H9 (cell line): ENCODE measurements at regions not wholly inside any gene's neighbourhood (a gene's known extent, or its start where the extent isn't known, plus 50 kb on each side); places are given as distances from the start of the nearest gene placed in this dataset.

ENCODE experiments used
- DNase-seq: peaks from one replicate; pipeline ENCODE4 v3.0.0-alpha.2; 2017
- H2AFZ ChIP-seq: one replicate; pipeline ENCODE4 v1.6.1; 2013; ENCODE audit warnings: mild to moderate bottlenecking, low read length, control low read depth, moderate library complexity
- H2AK5ac ChIP-seq: 2 replicates; pipeline ENCODE4 v1.6.1; 2013; ENCODE audit warnings: low read length, control low read depth, mixed read lengths; ENCODE audit not compliant: insufficient read length
- H2BK120ac ChIP-seq: one replicate; pipeline ENCODE4 v1.6.1; 2013; ENCODE audit warnings: low read depth, mild to moderate bottlenecking, low read length, control low read depth, inconsistent platforms; ENCODE audit not compliant: poor library complexity, severe bottlenecking
- H2BK12ac ChIP-seq: 2 replicates; pipeline ENCODE4 v1.6.1; 2013; ENCODE audit warnings: low read length, control low read depth, mixed read lengths, low read depth; ENCODE audit not compliant: insufficient read length
- H2BK15ac ChIP-seq: 2 replicates; pipeline ENCODE4 v1.6.1; 2013; ENCODE audit warnings: low read depth, low read length, control low read depth
- H2BK20ac ChIP-seq: one replicate; pipeline ENCODE4 v1.6.1; 2013; ENCODE audit warnings: low read depth, mild to moderate bottlenecking, low read length, control low read depth, inconsistent platforms; ENCODE audit not compliant: poor library complexity, severe bottlenecking
- H2BK5ac ChIP-seq: 2 replicates; pipeline ENCODE4 v1.6.1; 2013; ENCODE audit warnings: low read length, control low read depth, mixed read lengths; ENCODE audit not compliant: insufficient read length
- H3K14ac ChIP-seq: 2 replicates; pipeline ENCODE4 v1.6.1; 2013; ENCODE audit warnings: low read length, control low read depth; ENCODE audit not compliant: insufficient read depth
- H3K18ac ChIP-seq: 2 replicates; pipeline ENCODE4 v1.6.1; 2013; ENCODE audit warnings: low read depth, mild to moderate bottlenecking, mixed read lengths, low read length, control low read depth; ENCODE audit not compliant: insufficient read length
- H3K23ac ChIP-seq: 2 replicates; pipeline ENCODE4 v1.6.1; 2013; ENCODE audit warnings: low read length, control low read depth, mixed read lengths, low read depth; ENCODE audit not compliant: insufficient read length
- H3K23me2 ChIP-seq: 2 replicates; pipeline ENCODE4 v1.6.1; 2013; ENCODE audit warnings: low read depth, mild to moderate bottlenecking, mixed read lengths, low read length, control low read depth; ENCODE audit not compliant: insufficient read length, poor library complexity, severe bottlenecking
- H3K27ac ChIP-seq: 2 replicates; pipeline ENCODE4 v1.5.1; 2013; ENCODE audit warnings: low read length, control low read depth, mixed read lengths, low read depth; ENCODE audit not compliant: insufficient read length
- H3K27me3 ChIP-seq: 2 replicates; pipeline ENCODE4 v1.6.1; 2013; ENCODE audit warnings: low read length, control low read depth, inconsistent platforms; ENCODE audit not compliant: insufficient read depth
- H3K4ac ChIP-seq: 2 replicates; pipeline ENCODE4 v1.6.1; 2013; ENCODE audit warnings: low read depth, mild to moderate bottlenecking, control low read depth, inconsistent platforms, low read length, moderate library complexity
- H3K4me1 ChIP-seq: 2 replicates; pipeline ENCODE4 v1.6.1; 2013; ENCODE audit warnings: low read length, control low read depth, inconsistent platforms; ENCODE audit not compliant: insufficient read depth
- H3K4me2 ChIP-seq: 2 replicates; pipeline ENCODE4 v1.6.1; 2013; ENCODE audit warnings: low read length, control low read depth, mixed read lengths; ENCODE audit not compliant: insufficient read length, insufficient read depth
- H3K56ac ChIP-seq: 2 replicates; pipeline ENCODE4 v1.6.1; 2013; ENCODE audit warnings: low read depth, mild to moderate bottlenecking, mixed read lengths, low read length, control low read depth; ENCODE audit not compliant: insufficient read length
- H3K79me1 ChIP-seq: 2 replicates; pipeline ENCODE4 v1.6.1; 2013; ENCODE audit warnings: low read depth, mild to moderate bottlenecking, moderate library complexity, low read length, control low read depth, inconsistent platforms; ENCODE audit not compliant: insufficient read depth, poor library complexity, severe bottlenecking
- H3K79me2 ChIP-seq: 2 replicates; pipeline ENCODE4 v1.6.1; 2013; ENCODE audit warnings: low read length, control low read depth, inconsistent platforms; ENCODE audit not compliant: insufficient read depth
- H3K9ac ChIP-seq: 2 replicates; pipeline ENCODE4 v1.6.1; 2013; ENCODE audit warnings: low read length, control low read depth, mixed read lengths; ENCODE audit not compliant: insufficient read length; ENCODE audit errors: extremely low read depth
- H3K9me3 ChIP-seq: one replicate; pipeline ENCODE4 v1.6.1; 2013; ENCODE audit warnings: low read depth, low read length, inconsistent platforms; ENCODE audit not compliant: control insufficient read depth
- H3T11ph ChIP-seq: one replicate; pipeline ENCODE4 v1.6.1; 2013; ENCODE audit warnings: mild to moderate bottlenecking, low read length, control low read depth, inconsistent platforms
- H4K20me1 ChIP-seq: one replicate; pipeline ENCODE4 v1.6.1; 2013; ENCODE audit not compliant: control insufficient read depth, insufficient read length, insufficient read depth
- H4K5ac ChIP-seq: 2 replicates; pipeline ENCODE4 v1.6.1; 2013; ENCODE audit warnings: low read depth, mild to moderate bottlenecking, mixed read lengths, low read length, control low read depth; ENCODE audit not compliant: insufficient read length
- H4K8ac ChIP-seq: replicated peaks from 2 replicates; pipeline ENCODE4 v1.6.1; 2013; ENCODE audit warnings: low read length, control low read depth, mixed read lengths, low read depth; ENCODE audit not compliant: insufficient read length
- H4K91ac ChIP-seq: 2 replicates; pipeline ENCODE4 v1.6.1; 2013; ENCODE audit warnings: low read depth, mild to moderate bottlenecking, moderate library complexity, mixed read lengths, low read length, control low read depth; ENCODE audit not compliant: insufficient read length
- H3K27ac Mint-ChIP-seq, 3 experiments: 2 replicates in 2 of 3; 3 replicates in 1 of 3; pipeline ENCODE4 v1.8.0; 2020 to 2021; ENCODE audit warnings: mixed read lengths in 3 of 3, mild to moderate bottlenecking in 1 of 3, moderate library complexity in 1 of 3
- H3K27me3 Mint-ChIP-seq: 2 replicates; pipeline ENCODE4 v1.8.0; 2021; ENCODE audit warnings: low read depth, mild to moderate bottlenecking, moderate library complexity, mixed read lengths
- H3K36me3 Mint-ChIP-seq, 3 experiments: 2 replicates in 2 of 3; 3 replicates in 1 of 3; pipeline ENCODE4 v1.8.0; 2020 to 2021; ENCODE audit warnings: low read depth in 3 of 3, mixed read lengths in 3 of 3; ENCODE audit not compliant: insufficient read depth in 1 of 3
- H3K4me1 Mint-ChIP-seq, 2 experiments: 2 replicates each; pipeline ENCODE4 v1.8.0; 2020; ENCODE audit warnings: mixed read lengths in 2 of 2
- H3K4me3 Mint-ChIP-seq, 2 experiments: 2 replicates in 1 of 2; 3 replicates in 1 of 2; pipeline ENCODE4 v1.8.0; 2020 to 2021; ENCODE audit warnings: mild to moderate bottlenecking in 2 of 2, mixed read lengths in 2 of 2, moderate library complexity in 1 of 2
- H3K9me3 Mint-ChIP-seq, 2 experiments: 2 replicates in 1 of 2; 3 replicates in 1 of 2; pipeline ENCODE4 v1.8.0; 2020; ENCODE audit warnings: mild to moderate bottlenecking in 2 of 2, mixed read lengths in 2 of 2, moderate library complexity in 1 of 2
- CTCF ChIP-seq: fragments of 200-600 bp; sonication (generic); conservative IDR thresholded peaks from 3 replicates; pipeline ENCODE4 v1.8.0; 2021; ENCODE audit warnings: antibody characterized with exemption, mild to moderate bottlenecking
- whole genome bisulfite sequencing: extraction: QIAGEN DNeasy Blood & Tissue Kit; methylation state at CpG from one replicate; pipeline ENCODE4 v1.1.7; 2013; ENCODE audit warnings: missing lambda C conversion rate, low lambda C conversion rate, mixed read lengths; ENCODE audit not compliant: insufficient read length; ENCODE audit errors: extremely low coverage; 5-methylcytosine and 5-hydroxymethylcytosine counted together

GRCh38 chrX:2608638-2609430, 82.3 kb upstream of the CD99 start:
- peaks cover 12% of the 10 kb centered on the region for H3K23me2 ChIP-seq
- no peak overlapping the region for H2BK12ac ChIP-seq
- H3K4me1 ChIP-seq: no peaks in the 10 kb centered on the region; the same call in 1 of the 2 replicates
- peak overlapping the region; percentile 62; the same call in 1 of the 2 replicates for H3K14ac ChIP-seq
- H3K56ac ChIP-seq: no peak overlapping the region
- H4K91ac ChIP-seq: no peak overlapping the region
- no peak overlapping the region for H3K27ac ChIP-seq
- no peak overlapping the region for H2BK120ac ChIP-seq
- no peaks in the 10 kb centered on the region for H3K27me3 ChIP-seq
- no peak overlapping the region for H4K5ac ChIP-seq
- TF ChIP-seq CTCF: no peak
- no peaks in the 10 kb centered on the region for H3K9me3 ChIP-seq
- H2BK20ac ChIP-seq: no peak overlapping the region
- peak overlapping the region; percentile 89 for H3K4me2 ChIP-seq
- no peak overlapping the region for H2BK5ac ChIP-seq
- H3K23ac ChIP-seq: no peak overlapping the region
- H2BK15ac ChIP-seq: no peak overlapping the region
- H3K4me3 Mint-ChIP-seq: peak overlapping the region; percentile 84 to 90
- no peak overlapping the region for H3T11ph ChIP-seq
- no peak overlapping the region for H2AFZ ChIP-seq
- peak overlapping the region; percentile 44 to 83 (median 62); a peak in 4 of 7 replicates for H3K27ac Mint-ChIP-seq
- WGBS: no CpG with 5 or more reads among the region's 63 CpGs
- H3K79me2 ChIP-seq: peaks cover 1% of the 10 kb centered on the region; the same call in 1 of the 2 replicates
- no peaks in the 10 kb centered on the region for H4K20me1 ChIP-seq
- H3K18ac ChIP-seq: peak overlapping the region; percentile 11
- H4K8ac ChIP-seq: no peak overlapping the region
- no peak overlapping the region for H3K4ac ChIP-seq
- H3K9ac ChIP-seq: no peak overlapping the region
- H3K36me3 Mint-ChIP-seq: peaks cover 16 to 36% (median 22%) of the 10 kb centered on the region in 3 experiments; a peak in 6 of 7 replicates
- H3K9me3 Mint-ChIP-seq: peaks cover 0 to 3% of the 10 kb centered on the region in 2 experiments; a peak in 1 of 5 replicates
- H2AK5ac ChIP-seq: no peak overlapping the region
- H3K4me1 Mint-ChIP-seq: peaks cover 19 to 31% of the 10 kb centered on the region in 2 experiments
- H3K79me1 ChIP-seq: no peaks in the 10 kb centered on the region
- peak; percentile 84 for DNase-seq
- H3K27me3 Mint-ChIP-seq: no peaks in the 10 kb centered on the region; the same call in 1 of the 2 replicates
